ENCODE measurements at regions not wholly inside any gene's neighbourhood (a gene's known extent, or its start where the extent isn't known, plus 50 kb on each side); places are given as distances from the start of the nearest gene placed in this dataset.

DNA sequence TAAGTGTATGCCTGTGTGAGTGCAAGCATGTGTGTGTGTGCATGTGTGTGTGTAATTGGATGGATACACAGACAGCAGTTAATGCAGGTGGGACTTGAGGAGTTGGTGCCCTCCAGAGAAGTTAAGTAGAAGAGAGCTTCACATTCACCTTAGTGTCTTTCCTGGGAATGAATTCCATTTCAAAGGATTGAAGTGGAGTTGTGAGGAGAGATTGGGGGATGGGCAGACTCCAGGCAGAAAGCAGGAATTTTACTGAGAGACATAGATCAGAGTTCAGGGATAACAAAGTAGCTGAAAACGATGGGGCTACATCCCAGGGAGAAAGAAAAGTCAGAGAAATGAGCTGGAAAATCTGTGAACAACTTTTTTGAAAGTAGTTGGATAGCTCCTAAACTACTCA is 464.4 kb downstream of the TCERG1L start:
- no peak for DNase-seq (ENCODE audit: low read depth in 1 of 2, low spot score in 1 of 2)

- no peak for DNase-seq (ENCODE audit: low read depth in 1 of 2, low spot score in 1 of 2)
Observed at GRCh38 chr10:130848855-130849254, 462.7 kb downstream of the TCERG1L start.

GRCh38 chr10:130854151-130854550 is 457.4 kb downstream of the TCERG1L start:
- DNase-seq (ENCODE audit: low read depth in 1 of 2, low spot score in 1 of 2) = no peak

- DNase-seq (ENCODE audit: low read depth in 1 of 2, low spot score in 1 of 2) = no peak
Observed at GRCh38 chr10:130857631-130858295, 453.8 kb downstream of the TCERG1L start.

DNA sequence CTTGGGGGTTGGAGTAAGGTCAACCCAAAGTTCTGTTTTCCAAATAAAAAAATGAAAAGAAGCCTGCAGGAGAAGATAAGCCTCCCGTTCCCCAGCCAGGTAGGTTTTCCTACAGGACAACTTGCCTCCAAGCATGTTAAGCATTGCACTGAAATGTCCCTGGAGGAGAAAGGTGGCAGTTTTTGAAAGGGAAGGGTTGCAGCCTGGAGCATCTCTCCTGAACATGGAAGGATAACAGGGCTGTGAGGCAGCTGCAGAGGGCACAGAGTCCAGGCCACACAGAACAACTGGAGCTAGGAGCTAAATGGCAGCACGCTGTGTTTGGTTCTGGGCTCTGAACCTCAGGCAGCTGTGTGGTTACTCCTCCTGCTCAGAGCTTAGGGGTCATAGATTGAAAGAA is 452.9 kb downstream of the TCERG1L start:
- no peak for DNase-seq (ENCODE audit: low read depth in 1 of 2, low spot score in 1 of 2)

DNA sequence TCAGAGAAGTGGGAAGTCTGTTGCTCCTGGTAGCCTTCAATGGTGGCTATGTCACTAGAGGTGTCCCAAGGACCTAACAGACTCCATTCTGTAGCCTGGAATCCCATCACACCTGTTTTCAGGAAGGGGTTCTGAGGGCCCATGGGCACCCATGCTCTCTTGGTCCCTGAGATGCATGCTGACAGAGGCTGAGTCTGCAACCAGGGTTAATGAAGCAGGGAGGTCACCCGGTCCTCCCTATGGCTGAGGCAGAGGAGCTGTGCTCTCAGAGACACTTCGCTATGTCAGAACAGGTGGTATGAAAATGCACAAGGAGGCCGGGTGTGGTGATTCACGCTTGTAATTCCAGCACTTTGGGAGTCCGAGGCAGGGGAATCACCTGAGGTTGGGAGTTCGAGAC is 452.1 kb downstream of the TCERG1L start:
- no peak for DNase-seq (ENCODE audit: low read depth in 1 of 2, low spot score in 1 of 2)

GRCh38 chr10:130862122-130862521 is 449.4 kb downstream of the TCERG1L start:
- DNase-seq (ENCODE audit: low read depth in 1 of 2, low spot score in 1 of 2) = no peak

GRCh38 chr10:130862626-130863025 is 448.9 kb downstream of the TCERG1L start:
- no peak for DNase-seq (ENCODE audit: low read depth in 1 of 2, low spot score in 1 of 2)

DNA sequence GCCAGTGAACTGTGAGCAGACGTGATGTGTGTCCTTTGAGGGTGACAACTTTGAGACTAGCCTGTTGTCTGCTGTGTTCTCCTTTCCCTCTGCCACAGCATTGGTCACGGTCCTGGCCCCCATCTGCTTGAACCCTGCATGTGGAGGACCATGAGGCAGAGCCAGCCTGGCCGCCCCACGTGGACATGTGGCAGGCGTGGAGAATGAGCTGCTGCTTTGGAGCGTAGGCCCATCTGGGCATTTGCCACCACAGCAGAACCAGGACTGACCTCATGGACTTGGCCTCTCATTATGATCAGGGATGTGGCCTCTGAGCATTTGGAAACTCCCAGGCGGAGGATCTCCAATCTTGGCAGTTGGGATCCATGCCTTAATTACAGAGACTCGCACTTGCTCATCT is 448.5 kb downstream of the TCERG1L start:
- DNase-seq (ENCODE audit: low read depth in 1 of 2, low spot score in 1 of 2) = no peak

GRCh38 chr10:130864961-130865818 is 446.3 kb downstream of the TCERG1L start:
- DNase-seq (ENCODE audit: low read depth in 1 of 2, low spot score in 1 of 2) = no peak

- DNase-seq (ENCODE audit: low read depth in 1 of 2, low spot score in 1 of 2) = no peak
Observed at GRCh38 chr10:130866857-130867256, 444.7 kb downstream of the TCERG1L start.

- no peak for DNase-seq (ENCODE audit: low read depth in 1 of 2, low spot score in 1 of 2)
Observed at GRCh38 chr10:130867446-130868194, 443.9 kb downstream of the TCERG1L start.

- DNase-seq (ENCODE audit: low read depth in 1 of 2, low spot score in 1 of 2) = no peak
Observed at GRCh38 chr10:130869179-130869841, 442.2 kb downstream of the TCERG1L start.

- DNase-seq (ENCODE audit: low read depth in 1 of 2, low spot score in 1 of 2) = no peak
Observed at GRCh38 chr10:130871406-130871805, 440.1 kb downstream of the TCERG1L start.

DNA sequence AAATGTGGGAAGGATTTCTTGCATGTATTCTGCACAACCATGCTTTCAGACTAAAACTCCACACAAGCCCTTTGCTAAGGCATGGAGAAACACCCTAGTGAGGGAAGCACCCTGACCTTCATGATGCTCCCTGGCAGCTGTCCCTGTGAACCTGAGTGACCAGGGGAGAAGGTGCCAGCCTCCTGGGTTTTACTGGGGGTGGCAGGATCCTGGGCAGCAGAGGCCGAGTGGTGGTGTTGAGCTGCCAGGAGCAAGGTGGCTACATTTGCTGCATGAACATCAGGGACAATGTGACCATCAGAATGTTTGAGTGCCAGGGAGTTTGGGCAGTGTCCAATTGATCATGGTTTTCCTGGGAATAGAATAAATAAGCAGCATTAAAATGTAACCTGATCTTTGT is 437.9 kb downstream of the TCERG1L start:
- DNase-seq (ENCODE audit: low read depth in 1 of 2, low spot score in 1 of 2) = no peak

- no peak for DNase-seq (ENCODE audit: low read depth in 1 of 2, low spot score in 1 of 2)
Observed at GRCh38 chr10:130875116-130875515, 436.4 kb downstream of the TCERG1L start.

- no peak for DNase-seq (ENCODE audit: low read depth in 1 of 2, low spot score in 1 of 2)
Observed at GRCh38 chr10:130875897-130876472, 435.5 kb downstream of the TCERG1L start.

DNA sequence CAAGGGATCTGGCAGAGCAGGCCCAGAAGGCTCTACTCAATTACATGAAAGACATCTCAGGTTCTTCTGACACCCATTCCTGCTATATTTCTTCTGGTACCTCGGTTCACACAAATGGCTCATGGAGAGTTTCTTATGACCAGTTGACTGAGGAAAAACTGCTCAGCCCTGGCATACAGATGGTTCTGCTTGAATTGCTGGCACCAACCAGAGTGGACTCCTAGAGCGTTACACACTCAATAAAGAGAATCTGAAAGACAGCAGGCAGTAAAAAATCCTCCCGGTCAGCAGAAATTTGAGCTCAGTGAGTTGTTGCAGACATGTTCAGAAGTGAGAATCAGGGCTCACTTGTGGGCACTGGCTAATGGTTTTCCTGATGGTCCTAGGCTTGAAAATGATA is 434.4 kb downstream of the TCERG1L start:
- DNase-seq (ENCODE audit: low read depth in 1 of 2, low spot score in 1 of 2) = no peak

- no peak for DNase-seq (ENCODE audit: low read depth in 1 of 2, low spot score in 1 of 2)
Observed at GRCh38 chr10:130878131-130878530, 433.4 kb downstream of the TCERG1L start.

- DNase-seq (ENCODE audit: low read depth in 1 of 2, low spot score in 1 of 2) = no peak
Observed at GRCh38 chr10:130882906-130883305, 428.6 kb downstream of the TCERG1L start.

DNA sequence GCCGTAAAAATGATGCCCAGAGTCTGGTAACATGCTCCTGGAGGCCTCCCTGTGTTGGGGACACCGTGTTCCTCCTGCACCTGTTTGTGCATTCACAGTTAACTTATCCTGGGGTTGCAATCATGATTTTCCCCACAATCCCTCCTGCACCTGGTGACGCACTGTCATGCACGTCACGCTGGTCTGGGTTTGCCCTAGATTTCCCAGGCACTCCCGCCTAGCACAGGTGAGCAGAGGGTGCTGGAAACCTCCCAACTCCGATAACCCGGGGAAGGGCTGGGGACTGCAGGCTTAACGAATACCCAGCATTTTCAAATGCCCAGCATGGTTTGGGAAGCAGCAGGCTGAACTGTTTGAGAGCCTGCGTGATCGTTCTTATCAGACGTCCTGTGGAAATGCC is 427.1 kb downstream of the TCERG1L start:
- no peak for DNase-seq (ENCODE audit: low read depth in 1 of 2, low spot score in 1 of 2)
